ENCODE measurements at regions not wholly inside any gene's neighbourhood (a gene's known extent, or its start where the extent isn't known, plus 50 kb on each side); places are given as distances from the start of the nearest gene placed in this dataset.

DNA sequence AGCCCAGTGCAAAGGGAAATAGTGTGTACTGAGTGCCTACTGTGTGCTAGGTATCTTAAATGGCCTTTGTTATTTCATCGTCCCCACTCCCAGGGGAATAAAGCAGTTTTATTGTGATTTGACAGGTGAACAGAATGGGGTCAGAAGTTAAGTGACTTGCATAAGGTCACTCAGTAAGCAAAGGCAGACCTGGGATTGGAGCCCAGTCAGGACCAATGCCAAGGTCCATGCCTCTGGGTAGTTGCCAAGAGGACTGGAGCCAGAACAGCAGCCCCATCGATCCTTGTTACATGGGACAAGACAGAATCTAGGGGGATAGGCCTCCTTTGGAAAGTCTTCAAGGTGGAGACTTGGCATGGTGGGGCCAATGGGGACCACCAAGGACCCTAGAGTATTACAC is 227.4 kb upstream of the PWP1 start:
- TF ChIP-seq EZH2phosphoT487 (IDR thresholded peaks at IDR 0.05; ENCODE audit: insufficient read depth, low read depth) (no peak), EZH2 (IDR thresholded peaks at IDR 0.05; ENCODE audit: insufficient read depth, poor library complexity, severe bottlenecking) (no peak)

All from GM23248 (cell line).